HG02678 (cell line): ENCODE measurements at regions not wholly inside any gene's neighbourhood (a gene's known extent, or its start where the extent isn't known, plus 50 kb on each side); places are given as distances from the start of the nearest gene placed in this dataset.
"Not testable (repeated sequence)": the region's sequence is repeated elsewhere in the genome, so short reads cannot be mapped to it uniquely, and the experiment has no call there.

Experiments
- ATAC-seq: cut with Tn5 transposase; IDR thresholded peaks from one replicate; pipeline ENCODE4 v1.9.1; 2021; ENCODE audit warnings: mild to moderate bottlenecking, moderate library complexity; ENCODE audit not compliant: unreplicated experiment

- ATAC-seq, result no peak
Measured at GRCh38 chr5:120913396-120913795, 449.3 kb downstream of the PRR16 start.

DNA sequence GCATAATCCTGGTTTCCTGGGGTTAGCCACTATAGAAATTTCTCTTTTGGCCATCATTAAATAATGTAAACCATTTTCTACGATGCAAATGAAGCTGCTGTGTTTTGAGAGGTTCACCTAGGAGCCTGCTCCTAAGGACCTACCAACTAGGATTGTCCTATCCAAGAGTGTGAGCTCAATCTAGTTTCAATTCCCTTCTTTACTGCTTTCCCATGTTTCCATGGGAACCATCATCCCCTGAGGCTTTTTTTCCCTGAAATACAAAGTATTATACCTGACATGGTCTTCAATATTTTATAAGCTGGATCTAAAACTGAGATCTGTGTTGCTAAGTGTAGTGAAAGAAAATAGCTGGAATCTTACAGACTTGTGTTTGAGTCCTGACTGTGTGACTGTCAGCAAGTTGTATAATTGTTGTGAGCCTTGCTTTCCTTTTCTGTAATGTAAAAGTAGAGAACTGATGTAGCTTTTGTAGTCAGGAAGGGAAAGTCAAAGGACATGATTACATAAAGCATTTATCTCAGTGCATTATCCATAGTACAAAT is 453.2 kb downstream of the PRR16 start:
- no peak for ATAC-seq

GRCh38 chr5:120919017-120919416 is 454.9 kb downstream of the PRR16 start:
- no peak for ATAC-seq

- no peak for ATAC-seq
Measured at GRCh38 chr5:120923026-120923425, 458.9 kb downstream of the PRR16 start.

GRCh38 chr5:120926471-120926870 is 462.4 kb downstream of the PRR16 start:
- ATAC-seq, result no peak

DNA sequence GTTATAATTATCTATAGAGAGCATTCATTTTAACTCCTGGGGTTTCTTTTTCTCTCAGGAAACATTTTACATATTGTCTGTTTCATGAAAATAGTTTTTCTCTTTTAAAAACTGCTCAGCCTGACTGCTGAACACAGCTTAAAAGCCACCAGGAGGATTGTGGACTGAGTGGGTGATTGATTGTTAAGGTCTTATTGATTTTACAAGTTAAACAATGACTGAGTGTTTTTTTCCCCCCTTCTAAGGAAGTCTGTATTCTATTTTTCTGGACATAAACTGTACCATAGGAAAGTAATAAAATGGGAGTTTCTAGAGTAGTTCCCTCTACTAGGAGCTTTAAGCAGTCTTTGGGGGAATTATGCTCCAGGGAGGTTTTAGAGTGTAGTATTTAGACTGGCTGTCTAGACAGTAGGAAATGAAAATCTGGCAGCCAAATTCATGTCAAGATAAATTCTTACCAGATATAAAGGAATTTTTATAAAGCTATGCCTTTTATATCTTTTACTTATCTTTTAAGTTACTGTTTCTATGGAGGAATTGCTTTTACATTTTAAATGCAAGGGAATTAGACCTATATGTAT is 463.9 kb downstream of the PRR16 start:
- no peak for ATAC-seq

GRCh38 chr5:120932480-120932879 is 468.4 kb downstream of the PRR16 start:
- no peak for ATAC-seq

DNA sequence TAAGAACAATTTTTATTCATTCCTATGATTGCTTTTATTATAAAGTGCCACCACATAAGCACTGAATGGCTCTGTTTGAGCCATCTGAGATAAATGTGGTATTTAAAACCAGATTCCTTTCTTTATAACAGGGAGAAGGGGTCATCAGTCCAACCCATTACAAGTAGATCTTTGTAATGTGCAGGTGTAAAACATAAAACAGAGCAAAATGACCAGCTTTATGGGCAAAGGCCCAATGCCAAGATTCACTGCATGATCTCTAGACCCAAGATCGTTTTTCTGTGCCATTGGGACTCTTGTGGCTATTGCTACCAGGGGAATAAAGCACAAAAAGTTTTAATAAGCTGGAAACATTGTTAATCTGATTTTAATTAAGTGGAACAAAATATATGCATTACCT is 469.9 kb downstream of the PRR16 start:
- ATAC-seq, result no peak

- no peak for ATAC-seq
Measured at GRCh38 chr5:120936652-120937051, 472.6 kb downstream of the PRR16 start.

GRCh38 chr5:120938604-120939003 is 474.5 kb downstream of the PRR16 start:
- ATAC-seq, result no peak

DNA sequence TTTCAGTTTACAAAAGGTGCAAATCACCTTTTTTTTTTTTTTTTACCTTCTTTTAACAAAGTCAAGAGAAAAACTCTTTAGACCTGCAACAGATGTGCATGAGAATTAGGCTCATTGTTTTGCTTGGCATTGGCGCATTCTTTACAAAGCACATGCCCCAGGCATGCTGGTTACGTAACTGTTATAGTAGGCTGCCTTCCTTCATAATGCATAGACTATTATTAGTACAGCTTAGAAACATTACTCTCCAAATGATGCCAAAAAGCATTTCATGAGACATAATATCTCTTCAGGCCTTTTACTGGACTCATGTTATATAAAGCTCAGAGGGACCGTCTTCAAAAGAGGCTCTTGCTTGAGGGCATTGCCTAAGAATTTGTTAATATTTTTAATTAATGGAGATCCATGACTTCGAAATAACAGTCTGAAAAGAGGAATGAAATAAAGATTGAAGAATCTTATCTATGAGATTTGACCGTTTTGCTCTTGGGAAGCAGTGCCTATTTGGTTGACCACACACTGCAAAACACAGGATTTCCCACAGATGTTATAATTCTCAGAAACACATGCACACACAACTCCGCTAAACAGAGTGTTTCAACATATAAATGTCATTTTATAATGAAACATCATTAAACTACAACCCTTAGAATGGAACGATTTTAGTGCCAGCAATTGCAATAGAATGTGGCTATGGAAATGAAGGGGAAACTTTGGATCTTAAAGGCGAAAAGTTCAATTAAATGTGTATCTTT is 478.7 kb downstream of the PRR16 start:
- no peak for ATAC-seq

DNA sequence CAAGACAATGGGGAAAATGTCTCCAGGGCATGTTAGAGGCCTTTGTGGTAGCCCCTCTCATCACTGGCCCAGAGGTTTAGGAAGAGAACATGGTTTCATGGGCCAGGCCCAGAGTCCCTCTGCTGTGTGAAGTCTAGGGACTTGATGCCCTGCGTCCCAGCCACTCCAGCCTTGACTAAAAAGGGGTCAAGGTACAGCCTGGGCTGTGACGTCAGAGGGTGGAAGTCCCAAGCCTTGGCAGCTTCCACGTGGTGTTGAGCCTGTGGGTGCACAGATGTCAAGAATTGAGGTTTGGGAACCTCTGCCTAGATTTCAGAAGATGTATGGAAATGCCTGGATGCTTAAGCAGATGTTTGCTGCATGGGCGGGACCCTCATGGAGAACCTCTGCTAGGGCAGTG is 485.5 kb downstream of the PRR16 start:
- ATAC-seq, result not testable (repeated sequence)

DNA sequence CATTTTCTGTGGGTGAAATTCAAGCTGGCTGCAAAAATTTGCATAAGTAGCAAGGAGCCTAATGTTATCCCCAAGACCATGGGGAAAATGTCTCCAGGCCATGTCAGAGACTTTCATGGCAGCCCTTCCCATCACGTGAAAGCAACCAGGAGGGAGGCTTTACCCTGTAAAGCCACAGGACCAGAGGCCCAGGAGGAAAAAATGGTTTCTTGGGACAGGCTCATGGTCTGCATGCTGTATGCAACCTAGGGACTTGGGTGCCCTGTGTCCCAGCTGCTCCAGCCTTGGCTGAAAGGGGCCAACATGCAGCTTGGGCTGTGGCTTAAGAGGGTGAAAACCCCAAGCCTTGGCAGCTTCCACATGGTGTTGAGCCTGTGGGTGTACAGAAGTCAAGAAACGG is 489.3 kb downstream of the PRR16 start:
- not testable (repeated sequence) for ATAC-seq

DNA sequence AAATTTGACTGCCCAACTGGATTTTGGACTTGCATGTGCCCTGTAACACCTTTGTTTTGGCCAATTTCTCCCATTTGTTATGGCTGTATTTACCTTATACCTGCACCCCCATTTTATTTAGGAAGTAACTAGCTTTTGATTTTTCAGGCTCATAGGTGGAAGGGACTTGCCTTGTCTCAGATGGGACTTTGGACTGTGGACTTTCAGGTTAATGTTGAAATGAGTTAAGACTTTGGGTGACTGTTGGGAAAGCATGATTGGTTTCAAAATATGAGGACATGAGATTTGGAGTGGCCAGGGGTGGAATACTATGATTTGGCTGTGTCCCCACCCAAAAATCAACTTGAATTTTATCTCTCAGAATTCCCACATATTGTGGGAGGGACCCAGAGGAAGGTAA is 490.2 kb downstream of the PRR16 start:
- no peak for ATAC-seq

DNA sequence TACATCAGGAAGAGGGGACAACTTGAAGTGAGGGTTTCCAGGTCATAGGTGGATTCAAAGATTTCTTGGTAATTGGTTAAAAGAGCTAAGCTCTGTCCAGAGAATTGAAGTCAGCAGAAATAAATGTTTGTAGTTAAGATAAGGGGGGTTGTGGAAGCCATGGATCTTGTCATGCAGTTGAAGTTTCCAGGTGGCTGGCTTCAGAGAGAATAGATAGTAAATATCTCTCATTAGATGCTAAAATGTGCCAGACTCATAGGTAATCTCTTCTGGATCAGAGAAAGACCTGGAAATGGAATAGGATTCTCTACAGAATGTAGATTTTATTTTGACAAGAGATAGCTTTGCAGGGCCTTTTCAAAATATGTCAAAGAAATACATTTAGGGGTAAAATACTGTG is 491.7 kb downstream of the PRR16 start:
- ATAC-seq, result no peak

GRCh38 chr5:120958877-120959485 is 494.9 kb downstream of the PRR16 start:
- no peak for ATAC-seq

DNA sequence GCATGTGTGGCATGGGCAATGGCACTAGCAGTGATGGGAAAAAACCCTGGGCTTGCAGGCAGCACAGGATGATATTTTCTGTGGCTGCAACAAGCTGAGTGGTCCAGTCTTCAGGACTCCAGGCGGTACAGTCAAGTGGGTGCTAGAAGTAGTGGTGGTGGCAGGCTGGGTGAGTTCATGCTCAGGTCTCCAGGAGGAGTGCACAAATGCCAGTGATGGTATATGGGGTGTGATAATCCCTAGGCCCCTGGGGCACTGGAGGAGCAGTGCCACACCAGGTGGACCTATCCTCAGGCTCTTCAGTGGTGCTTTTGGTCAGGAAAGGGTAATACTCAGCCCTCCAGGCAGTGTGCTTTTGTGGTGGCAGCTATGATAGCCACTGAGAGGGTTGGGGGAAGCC is 496.4 kb downstream of the PRR16 start:
- no peak for ATAC-seq

DNA sequence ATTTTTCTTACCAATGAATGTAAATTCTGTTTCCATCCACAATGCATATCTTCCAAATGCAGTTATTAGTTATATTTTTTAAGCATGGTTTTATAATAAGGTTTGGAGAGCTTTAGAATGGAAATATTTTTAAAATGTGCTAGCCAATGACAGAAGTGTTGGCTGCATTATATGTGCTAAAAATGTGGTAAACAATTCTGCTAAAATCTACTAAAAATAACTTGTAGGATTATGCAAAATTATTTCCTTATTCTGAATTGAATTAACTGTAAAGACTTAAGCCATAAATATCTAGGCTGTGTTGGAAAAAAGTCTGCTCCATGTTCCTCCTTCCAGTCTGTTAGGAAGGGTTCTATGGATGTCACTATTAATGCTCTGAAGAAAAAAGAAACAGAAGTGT is 503.3 kb downstream of the PRR16 start:
- ATAC-seq, result no peak

DNA sequence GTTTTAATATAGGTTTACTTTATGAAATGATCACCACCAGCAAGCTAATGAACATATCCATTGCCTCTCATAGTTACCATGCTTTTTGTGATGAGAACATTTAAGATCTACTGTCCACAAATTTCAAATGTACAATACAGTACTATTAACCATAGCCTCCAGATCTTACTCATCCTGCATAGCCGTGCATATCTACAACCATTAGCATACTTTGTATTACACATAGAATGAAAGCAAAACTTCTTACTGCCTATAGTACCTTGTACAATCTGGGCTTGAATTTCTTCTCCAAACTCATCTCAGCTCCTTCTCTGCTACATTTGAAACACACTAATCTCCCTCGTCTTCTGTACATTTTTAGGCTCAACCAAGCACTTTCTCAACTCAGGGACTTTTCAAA is 510.6 kb downstream of the PRR16 start:
- ATAC-seq, result no peak

GRCh38 chr5:120982351-120982750 is 518.3 kb downstream of the PRR16 start:
- no peak for ATAC-seq

- no peak for ATAC-seq
Measured at GRCh38 chr5:120985526-120985925, 521.4 kb downstream of the PRR16 start.

GRCh38 chr5:120988491-120988890 is 524.4 kb downstream of the PRR16 start:
- ATAC-seq, result no peak
